ENCODE measurements at regions not wholly inside any gene's neighbourhood (a gene's known extent, or its start where the extent isn't known, plus 50 kb on each side); places are given as distances from the start of the nearest gene placed in this dataset.

DNA sequence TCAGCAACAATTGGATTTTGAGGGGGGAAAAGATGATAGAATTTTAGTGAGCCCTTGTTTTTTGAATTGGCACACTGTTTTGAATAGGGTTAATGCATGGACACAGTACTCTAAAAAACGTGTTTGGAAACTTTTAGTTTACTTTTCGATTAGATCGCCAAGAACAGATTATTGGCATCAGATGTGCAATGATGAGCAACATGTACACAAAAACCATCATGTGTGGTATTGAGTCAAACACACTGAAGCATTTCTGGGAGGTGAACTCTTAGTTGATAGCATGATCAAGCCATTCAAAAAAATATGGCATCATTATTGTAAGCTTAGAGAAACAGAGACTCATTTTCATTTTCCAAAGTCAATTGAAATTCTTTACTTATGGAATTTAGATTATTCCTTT, 329.2 kb downstream of the ADAMTS20 start:
- no peak for TF ChIP-seq YY1 (IDR thresholded peaks at IDR 0.05)
- TF ChIP-seq JUND (IDR thresholded peaks at IDR 0.05), result no peak
- no peak for TF ChIP-seq FOXA2 (IDR thresholded peaks at IDR 0.05)
- no peak for TF ChIP-seq RXRA (IDR thresholded peaks at IDR 0.05)
- no peak for TF ChIP-seq NR2F2 (IDR thresholded peaks at IDR 0.05)
- TF ChIP-seq EGR1 (IDR thresholded peaks at IDR 0.05; ENCODE audit: low read depth in 2 of 2), result no peak
- TF ChIP-seq HNF4A (conservative IDR thresholded peaks at IDR 0.05), result no peak
- no peak for TF ChIP-seq FOXA1 (IDR thresholded peaks at IDR 0.05)
- TF ChIP-seq GABPA (IDR thresholded peaks at IDR 0.05 in 1 of 2, conservative IDR thresholded peaks at IDR 0.05 in 1 of 2), result no peak
- TF ChIP-seq HNF4G (IDR thresholded peaks at IDR 0.05), result no peak
- no peak for TF ChIP-seq SP1 (IDR thresholded peaks at IDR 0.05)
- TF ChIP-seq TAF1 (conservative IDR thresholded peaks at IDR 0.05), result no peak
- TF ChIP-seq, protein P1, sequence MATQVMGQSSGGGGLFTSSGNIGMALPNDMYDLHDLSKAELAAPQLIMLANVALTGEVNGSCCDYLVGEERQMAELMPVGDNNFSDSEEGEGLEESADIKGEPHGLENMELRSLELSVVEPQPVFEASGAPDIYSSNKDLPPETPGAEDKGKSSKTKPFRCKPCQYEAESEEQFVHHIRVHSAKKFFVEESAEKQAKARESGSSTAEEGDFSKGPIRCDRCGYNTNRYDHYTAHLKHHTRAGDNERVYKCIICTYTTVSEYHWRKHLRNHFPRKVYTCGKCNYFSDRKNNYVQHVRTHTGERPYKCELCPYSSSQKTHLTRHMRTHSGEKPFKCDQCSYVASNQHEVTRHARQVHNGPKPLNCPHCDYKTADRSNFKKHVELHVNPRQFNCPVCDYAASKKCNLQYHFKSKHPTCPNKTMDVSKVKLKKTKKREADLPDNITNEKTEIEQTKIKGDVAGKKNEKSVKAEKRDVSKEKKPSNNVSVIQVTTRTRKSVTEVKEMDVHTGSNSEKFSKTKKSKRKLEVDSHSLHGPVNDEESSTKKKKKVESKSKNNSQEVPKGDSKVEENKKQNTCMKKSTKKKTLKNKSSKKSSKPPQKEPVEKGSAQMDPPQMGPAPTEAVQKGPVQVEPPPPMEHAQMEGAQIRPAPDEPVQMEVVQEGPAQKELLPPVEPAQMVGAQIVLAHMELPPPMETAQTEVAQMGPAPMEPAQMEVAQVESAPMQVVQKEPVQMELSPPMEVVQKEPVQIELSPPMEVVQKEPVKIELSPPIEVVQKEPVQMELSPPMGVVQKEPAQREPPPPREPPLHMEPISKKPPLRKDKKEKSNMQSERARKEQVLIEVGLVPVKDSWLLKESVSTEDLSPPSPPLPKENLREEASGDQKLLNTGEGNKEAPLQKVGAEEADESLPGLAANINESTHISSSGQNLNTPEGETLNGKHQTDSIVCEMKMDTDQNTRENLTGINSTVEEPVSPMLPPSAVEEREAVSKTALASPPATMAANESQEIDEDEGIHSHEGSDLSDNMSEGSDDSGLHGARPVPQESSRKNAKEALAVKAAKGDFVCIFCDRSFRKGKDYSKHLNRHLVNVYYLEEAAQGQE (IDR thresholded peaks at IDR 0.05), result no peak
- TF ChIP-seq, protein P2, sequence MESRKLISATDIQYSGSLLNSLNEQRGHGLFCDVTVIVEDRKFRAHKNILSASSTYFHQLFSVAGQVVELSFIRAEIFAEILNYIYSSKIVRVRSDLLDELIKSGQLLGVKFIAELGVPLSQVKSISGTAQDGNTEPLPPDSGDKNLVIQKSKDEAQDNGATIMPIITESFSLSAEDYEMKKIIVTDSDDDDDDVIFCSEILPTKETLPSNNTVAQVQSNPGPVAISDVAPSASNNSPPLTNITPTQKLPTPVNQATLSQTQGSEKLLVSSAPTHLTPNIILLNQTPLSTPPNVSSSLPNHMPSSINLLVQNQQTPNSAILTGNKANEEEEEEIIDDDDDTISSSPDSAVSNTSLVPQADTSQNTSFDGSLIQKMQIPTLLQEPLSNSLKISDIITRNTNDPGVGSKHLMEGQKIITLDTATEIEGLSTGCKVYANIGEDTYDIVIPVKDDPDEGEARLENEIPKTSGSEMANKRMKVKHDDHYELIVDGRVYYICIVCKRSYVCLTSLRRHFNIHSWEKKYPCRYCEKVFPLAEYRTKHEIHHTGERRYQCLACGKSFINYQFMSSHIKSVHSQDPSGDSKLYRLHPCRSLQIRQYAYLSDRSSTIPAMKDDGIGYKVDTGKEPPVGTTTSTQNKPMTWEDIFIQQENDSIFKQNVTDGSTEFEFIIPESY (IDR thresholded peaks at IDR 0.05), result no peak
- TF ChIP-seq RAD21 (IDR thresholded peaks at IDR 0.05), result no peak
- TF ChIP-seq, protein P3, sequence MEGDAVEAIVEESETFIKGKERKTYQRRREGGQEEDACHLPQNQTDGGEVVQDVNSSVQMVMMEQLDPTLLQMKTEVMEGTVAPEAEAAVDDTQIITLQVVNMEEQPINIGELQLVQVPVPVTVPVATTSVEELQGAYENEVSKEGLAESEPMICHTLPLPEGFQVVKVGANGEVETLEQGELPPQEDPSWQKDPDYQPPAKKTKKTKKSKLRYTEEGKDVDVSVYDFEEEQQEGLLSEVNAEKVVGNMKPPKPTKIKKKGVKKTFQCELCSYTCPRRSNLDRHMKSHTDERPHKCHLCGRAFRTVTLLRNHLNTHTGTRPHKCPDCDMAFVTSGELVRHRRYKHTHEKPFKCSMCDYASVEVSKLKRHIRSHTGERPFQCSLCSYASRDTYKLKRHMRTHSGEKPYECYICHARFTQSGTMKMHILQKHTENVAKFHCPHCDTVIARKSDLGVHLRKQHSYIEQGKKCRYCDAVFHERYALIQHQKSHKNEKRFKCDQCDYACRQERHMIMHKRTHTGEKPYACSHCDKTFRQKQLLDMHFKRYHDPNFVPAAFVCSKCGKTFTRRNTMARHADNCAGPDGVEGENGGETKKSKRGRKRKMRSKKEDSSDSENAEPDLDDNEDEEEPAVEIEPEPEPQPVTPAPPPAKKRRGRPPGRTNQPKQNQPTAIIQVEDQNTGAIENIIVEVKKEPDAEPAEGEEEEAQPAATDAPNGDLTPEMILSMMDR (IDR thresholded peaks at IDR 0.05; ENCODE audit: low read depth, low read length, missing input control), result no peak
- TF ChIP-seq, protein P4, sequence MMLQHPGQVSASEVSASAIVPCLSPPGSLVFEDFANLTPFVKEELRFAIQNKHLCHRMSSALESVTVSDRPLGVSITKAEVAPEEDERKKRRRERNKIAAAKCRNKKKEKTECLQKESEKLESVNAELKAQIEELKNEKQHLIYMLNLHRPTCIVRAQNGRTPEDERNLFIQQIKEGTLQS (IDR thresholded peaks at IDR 0.05), result no peak
- TF ChIP-seq, protein P5, sequence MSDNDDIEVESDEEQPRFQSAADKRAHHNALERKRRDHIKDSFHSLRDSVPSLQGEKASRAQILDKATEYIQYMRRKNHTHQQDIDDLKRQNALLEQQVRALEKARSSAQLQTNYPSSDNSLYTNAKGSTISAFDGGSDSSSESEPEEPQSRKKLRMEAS (IDR thresholded peaks at IDR 0.05), result no peak
- Histone ChIP-seq H3K4me3 (ENCODE audit: low read depth in 1 of 3, low read length in 3 of 3) (no peak overlapping the region), H3K9ac (ENCODE audit: low read depth in 1 of 2, low read length in 2 of 2) (no peak overlapping the region), H3K36me3 (ENCODE audit: control insufficient read depth in 4 of 4, insufficient read depth in 3 of 4, low read depth in 1 of 4, low read length in 3 of 4) (no peaks in the 10 kb centered on the region), H3K27me3 (ENCODE audit: control insufficient read depth in 4 of 4, insufficient read depth in 4 of 4, low read length in 3 of 4) (no peaks in the 10 kb centered on the region), H3K4me1 (ENCODE audit: control insufficient read depth in 4 of 4, insufficient read depth in 4 of 4, low read length in 3 of 4) (no peaks in the 10 kb centered on the region), H3K27ac (ENCODE audit: low read depth in 1 of 2, low read length in 2 of 2) (no peak overlapping the region), H3K9me3 (ENCODE audit: control insufficient read depth in 4 of 4, low read length in 3 of 4) (no peaks in the 10 kb centered on the region)
- WGBS, result 66% methylated on average over 3 of the region's 3 CpGs
- no peak for DNase-seq (ENCODE audit: low spot score)

Data from liver (tissue), 8 donors.